ENCODE measurements at regions not wholly inside any gene's neighbourhood (a gene's known extent, or its start where the extent isn't known, plus 50 kb on each side); places are given as distances from the start of the nearest gene placed in this dataset.

DNA sequence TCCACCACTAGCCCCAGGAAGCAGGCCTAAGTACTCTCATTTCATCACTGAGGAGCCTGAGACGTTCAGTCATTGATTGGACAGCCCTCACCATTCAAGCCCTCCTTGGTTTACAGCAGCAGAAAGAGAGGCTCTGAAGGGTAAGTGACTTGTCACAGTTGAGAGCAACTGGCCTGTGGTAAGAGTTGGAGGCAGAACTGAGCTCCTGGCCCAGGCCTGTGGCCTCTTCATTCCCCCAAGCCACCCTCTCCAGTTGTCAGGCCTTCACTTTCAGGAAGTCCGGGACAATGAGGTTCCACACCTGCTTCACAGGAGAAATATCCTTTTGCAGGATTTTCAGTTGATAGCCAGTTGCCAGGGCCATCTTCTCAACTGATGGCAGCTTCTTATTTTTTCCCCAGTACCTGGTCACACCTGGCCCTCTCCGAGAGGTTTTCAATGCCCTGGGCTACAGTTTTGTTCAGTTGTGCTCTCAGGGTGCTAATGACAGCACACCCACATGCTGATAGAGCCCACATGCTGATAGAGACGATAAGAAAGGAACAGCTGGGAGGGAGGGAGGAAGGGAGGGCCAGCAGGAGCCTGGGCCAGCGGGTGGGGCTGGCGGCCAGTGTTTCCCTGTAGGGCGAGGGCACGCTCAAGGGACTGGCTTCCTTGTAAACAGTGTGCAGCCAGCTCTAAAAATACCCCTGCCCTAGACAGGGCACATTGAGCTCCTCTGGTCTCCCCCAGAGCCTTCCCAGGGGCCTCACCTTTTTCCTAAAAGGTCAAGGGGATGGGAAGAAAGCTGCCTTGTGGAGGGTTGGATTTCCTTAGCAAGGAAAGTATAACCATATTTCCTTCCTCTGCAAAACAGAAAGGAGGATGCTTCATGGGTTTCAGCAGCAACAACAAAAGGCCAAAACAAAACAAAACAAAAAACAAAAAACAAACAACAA, 112.7 kb upstream of the JUN start:
- intact Hi-C loops (cut with micrococcal nuclease; ENCODE audit: unreplicated experiment) (no loop called here), in situ Hi-C loops (cut with HindIII; ENCODE audit: low pct_unique_long_range_greater_than_20kb, low sequenced_read_pairs) (no loop called here)
- DNase-seq (ENCODE audit: low read depth, low spot score) (no peak), ATAC-seq (peak; percentile 18; the same call in 1 of the 2 replicates)
- Histone ChIP-seq H3K27ac (ENCODE audit: low read length) (peak overlapping the region; percentile 20; the same call in 1 of the 2 replicates), H3K9me3 (ENCODE audit: control insufficient read depth, insufficient read depth, low read depth, low read length) (no peaks in the 10 kb centered on the region; the same call in 1 of the 2 replicates), H3K4me3 (ENCODE audit: low read depth in 2 of 2, low read length in 2 of 2) (no peak overlapping the region), H3K27me3 (ENCODE audit: control insufficient read depth, insufficient read depth, low read length) (no peaks in the 10 kb centered on the region), H3K4me1 (ENCODE audit: control insufficient read depth, insufficient read depth, low read length) (no peaks in the 10 kb centered on the region), H3K36me3 (ENCODE audit: control insufficient read depth, insufficient read depth, low read length) (no peaks in the 10 kb centered on the region)
- TF ChIP-seq, protein P1, sequence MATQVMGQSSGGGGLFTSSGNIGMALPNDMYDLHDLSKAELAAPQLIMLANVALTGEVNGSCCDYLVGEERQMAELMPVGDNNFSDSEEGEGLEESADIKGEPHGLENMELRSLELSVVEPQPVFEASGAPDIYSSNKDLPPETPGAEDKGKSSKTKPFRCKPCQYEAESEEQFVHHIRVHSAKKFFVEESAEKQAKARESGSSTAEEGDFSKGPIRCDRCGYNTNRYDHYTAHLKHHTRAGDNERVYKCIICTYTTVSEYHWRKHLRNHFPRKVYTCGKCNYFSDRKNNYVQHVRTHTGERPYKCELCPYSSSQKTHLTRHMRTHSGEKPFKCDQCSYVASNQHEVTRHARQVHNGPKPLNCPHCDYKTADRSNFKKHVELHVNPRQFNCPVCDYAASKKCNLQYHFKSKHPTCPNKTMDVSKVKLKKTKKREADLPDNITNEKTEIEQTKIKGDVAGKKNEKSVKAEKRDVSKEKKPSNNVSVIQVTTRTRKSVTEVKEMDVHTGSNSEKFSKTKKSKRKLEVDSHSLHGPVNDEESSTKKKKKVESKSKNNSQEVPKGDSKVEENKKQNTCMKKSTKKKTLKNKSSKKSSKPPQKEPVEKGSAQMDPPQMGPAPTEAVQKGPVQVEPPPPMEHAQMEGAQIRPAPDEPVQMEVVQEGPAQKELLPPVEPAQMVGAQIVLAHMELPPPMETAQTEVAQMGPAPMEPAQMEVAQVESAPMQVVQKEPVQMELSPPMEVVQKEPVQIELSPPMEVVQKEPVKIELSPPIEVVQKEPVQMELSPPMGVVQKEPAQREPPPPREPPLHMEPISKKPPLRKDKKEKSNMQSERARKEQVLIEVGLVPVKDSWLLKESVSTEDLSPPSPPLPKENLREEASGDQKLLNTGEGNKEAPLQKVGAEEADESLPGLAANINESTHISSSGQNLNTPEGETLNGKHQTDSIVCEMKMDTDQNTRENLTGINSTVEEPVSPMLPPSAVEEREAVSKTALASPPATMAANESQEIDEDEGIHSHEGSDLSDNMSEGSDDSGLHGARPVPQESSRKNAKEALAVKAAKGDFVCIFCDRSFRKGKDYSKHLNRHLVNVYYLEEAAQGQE (IDR thresholded peaks at IDR 0.05; ENCODE audit: insufficient read depth in 1 of 2, low read depth in 2 of 2, low read length in 1 of 2): no peak
- no peak for TF ChIP-seq TCF7L2 (IDR thresholded peaks at IDR 0.05; ENCODE audit: low read depth, low read length)
- TF ChIP-seq, protein P2, sequence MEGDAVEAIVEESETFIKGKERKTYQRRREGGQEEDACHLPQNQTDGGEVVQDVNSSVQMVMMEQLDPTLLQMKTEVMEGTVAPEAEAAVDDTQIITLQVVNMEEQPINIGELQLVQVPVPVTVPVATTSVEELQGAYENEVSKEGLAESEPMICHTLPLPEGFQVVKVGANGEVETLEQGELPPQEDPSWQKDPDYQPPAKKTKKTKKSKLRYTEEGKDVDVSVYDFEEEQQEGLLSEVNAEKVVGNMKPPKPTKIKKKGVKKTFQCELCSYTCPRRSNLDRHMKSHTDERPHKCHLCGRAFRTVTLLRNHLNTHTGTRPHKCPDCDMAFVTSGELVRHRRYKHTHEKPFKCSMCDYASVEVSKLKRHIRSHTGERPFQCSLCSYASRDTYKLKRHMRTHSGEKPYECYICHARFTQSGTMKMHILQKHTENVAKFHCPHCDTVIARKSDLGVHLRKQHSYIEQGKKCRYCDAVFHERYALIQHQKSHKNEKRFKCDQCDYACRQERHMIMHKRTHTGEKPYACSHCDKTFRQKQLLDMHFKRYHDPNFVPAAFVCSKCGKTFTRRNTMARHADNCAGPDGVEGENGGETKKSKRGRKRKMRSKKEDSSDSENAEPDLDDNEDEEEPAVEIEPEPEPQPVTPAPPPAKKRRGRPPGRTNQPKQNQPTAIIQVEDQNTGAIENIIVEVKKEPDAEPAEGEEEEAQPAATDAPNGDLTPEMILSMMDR (IDR thresholded peaks at IDR 0.05): no peak
- no peak for TF ChIP-seq SIN3A (IDR thresholded peaks at IDR 0.05; ENCODE audit: borderline replicate concordance, insufficient read depth, low read depth, low read length)
- TF ChIP-seq POLR2AphosphoS5 (IDR thresholded peaks at IDR 0.05; ENCODE audit: low read depth, low read length): no peak
- ChIA-PET CTCF (no interaction called here), POLR2A (no interaction called here)
- BruUV-seq (replicated peaks): no TSS peak

DNA sequence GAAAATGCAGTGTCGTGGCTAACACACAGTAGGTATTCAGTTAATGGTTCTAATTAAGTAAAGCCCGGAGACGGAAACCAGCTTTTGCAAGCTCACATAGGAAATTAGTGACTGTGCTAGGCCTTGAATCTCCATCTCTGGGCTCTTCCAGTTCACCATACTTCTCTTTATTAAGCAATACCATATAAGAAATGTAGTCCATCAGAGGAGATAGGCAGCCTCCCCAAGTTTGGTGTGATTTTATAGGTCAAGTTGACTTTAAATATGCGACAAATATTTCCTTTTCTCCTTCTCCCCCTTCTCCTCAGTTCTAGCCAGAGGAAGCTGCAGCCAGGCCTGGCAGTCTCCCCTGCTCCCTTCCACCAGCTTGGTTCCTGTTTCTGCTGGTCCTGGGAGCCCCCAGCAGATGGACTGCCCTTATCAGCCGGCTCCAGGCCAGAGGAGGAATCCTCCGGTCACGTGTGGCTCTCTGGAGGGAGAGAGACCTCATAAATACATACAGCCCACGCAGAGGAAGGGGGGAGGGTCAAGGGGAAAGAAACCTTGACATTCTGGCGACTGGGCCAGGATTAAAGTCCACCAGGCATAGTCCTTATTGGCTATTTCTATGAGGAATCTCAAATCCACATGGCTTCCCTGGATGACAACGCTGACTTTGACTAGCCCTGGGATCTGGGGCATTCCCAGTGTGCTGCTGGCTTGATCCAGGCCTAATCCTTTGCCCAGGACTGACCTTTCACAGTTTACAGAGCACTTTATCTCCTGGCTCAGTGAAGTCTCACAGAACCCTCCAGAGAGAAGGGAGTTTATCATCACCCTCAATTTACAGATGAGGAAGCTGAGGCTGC, 115.1 kb upstream of the JUN start:
- no TSS peak for BruUV-seq (replicated peaks)
- H3K4me1 ChIP-seq (ENCODE audit: control insufficient read depth, insufficient read depth, low read length): peaks cover 3% of the 10 kb centered on the region; the same call in 1 of the 2 replicates
- no peak overlapping the region for H3K4me3 ChIP-seq (ENCODE audit: low read depth in 2 of 2, low read length in 2 of 2)
- H3K9me3 ChIP-seq (ENCODE audit: control insufficient read depth, insufficient read depth, low read depth, low read length): no peaks in the 10 kb centered on the region
- ATAC-seq (no peak), DNase-seq (ENCODE audit: low read depth, low spot score) (no peak)
- TF ChIP-seq, protein P1 (IDR thresholded peaks at IDR 0.05; ENCODE audit: insufficient read depth in 1 of 2, low read depth in 2 of 2, low read length in 1 of 2): no peak
- TF ChIP-seq, protein P2 (IDR thresholded peaks at IDR 0.05): no peak
- TF ChIP-seq TCF7L2 (IDR thresholded peaks at IDR 0.05; ENCODE audit: low read depth, low read length) (no peak), POLR2AphosphoS5 (IDR thresholded peaks at IDR 0.05; ENCODE audit: low read depth, low read length) (no peak), SIN3A (IDR thresholded peaks at IDR 0.05; ENCODE audit: borderline replicate concordance, insufficient read depth, low read depth, low read length) (no peak)
- no peaks in the 10 kb centered on the region for H3K27me3 ChIP-seq (ENCODE audit: control insufficient read depth, insufficient read depth, low read length)
- ChIA-PET CTCF (no interaction called here), POLR2A (no interaction called here)
- no peaks in the 10 kb centered on the region for H3K36me3 ChIP-seq (ENCODE audit: control insufficient read depth, insufficient read depth, low read length)
- in situ Hi-C loops (cut with HindIII; ENCODE audit: low pct_unique_long_range_greater_than_20kb, low sequenced_read_pairs): no loop called here
- intact Hi-C loops (cut with micrococcal nuclease; ENCODE audit: unreplicated experiment): no loop called here
- H3K27ac ChIP-seq (ENCODE audit: low read length): peak overlapping the region; percentile 27; the same call in 1 of the 2 replicates
